ENCODE measurements at regions not wholly inside any gene's neighbourhood (a gene's known extent, or its start where the extent isn't known, plus 50 kb on each side); places are given as distances from the start of the nearest gene placed in this dataset.

DNA sequence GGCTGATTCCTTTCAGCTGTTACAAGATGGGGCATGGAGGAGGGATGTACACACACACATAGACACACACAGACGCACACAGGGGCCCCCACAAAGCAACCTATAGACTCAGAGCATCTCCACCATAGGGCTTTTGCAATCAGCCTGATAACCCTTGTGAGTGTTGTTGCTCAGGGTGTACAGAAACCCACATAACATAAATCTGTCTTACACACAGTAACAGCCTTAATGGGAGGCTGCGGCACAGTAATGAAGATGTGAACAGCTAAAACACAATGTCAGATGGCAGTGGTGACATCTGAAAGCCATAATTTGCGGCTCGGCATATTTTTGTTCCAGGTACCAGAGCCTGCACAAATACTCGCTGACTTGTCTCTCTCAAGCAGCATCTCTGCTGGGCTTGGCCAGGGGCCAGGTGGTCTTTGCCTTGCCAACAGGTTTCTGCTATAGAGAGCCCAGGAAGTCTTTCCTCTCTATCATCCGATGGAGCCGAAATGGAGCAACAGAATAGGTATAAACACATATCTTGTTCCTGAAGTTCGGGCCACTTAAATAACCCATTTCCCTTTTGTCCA is 357.2 kb upstream of the GATB start:
- H3K27me3 Mint-ChIP-seq, result peaks cover 23% of the 10 kb centered on the region
- TF ChIP-seq, protein P1, sequence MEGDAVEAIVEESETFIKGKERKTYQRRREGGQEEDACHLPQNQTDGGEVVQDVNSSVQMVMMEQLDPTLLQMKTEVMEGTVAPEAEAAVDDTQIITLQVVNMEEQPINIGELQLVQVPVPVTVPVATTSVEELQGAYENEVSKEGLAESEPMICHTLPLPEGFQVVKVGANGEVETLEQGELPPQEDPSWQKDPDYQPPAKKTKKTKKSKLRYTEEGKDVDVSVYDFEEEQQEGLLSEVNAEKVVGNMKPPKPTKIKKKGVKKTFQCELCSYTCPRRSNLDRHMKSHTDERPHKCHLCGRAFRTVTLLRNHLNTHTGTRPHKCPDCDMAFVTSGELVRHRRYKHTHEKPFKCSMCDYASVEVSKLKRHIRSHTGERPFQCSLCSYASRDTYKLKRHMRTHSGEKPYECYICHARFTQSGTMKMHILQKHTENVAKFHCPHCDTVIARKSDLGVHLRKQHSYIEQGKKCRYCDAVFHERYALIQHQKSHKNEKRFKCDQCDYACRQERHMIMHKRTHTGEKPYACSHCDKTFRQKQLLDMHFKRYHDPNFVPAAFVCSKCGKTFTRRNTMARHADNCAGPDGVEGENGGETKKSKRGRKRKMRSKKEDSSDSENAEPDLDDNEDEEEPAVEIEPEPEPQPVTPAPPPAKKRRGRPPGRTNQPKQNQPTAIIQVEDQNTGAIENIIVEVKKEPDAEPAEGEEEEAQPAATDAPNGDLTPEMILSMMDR (IDR thresholded peaks at IDR 0.05; ENCODE audit: unreplicated experiment), result no peak
- H3K36me3 Mint-ChIP-seq (ENCODE audit: insufficient read depth), result no peaks in the 10 kb centered on the region
- H3K9me3 Mint-ChIP-seq (ENCODE audit: low read depth), result peaks cover 2% of the 10 kb centered on the region
- H3K27ac Mint-ChIP-seq, result no peak overlapping the region
- H3K4me3 Mint-ChIP-seq (ENCODE audit: low read depth), result no peak overlapping the region
- no peak for DNase-seq (ENCODE audit: low spot score, unreplicated experiment)
- no peaks in the 10 kb centered on the region for H3K4me1 Mint-ChIP-seq (ENCODE audit: low read depth)

DNA sequence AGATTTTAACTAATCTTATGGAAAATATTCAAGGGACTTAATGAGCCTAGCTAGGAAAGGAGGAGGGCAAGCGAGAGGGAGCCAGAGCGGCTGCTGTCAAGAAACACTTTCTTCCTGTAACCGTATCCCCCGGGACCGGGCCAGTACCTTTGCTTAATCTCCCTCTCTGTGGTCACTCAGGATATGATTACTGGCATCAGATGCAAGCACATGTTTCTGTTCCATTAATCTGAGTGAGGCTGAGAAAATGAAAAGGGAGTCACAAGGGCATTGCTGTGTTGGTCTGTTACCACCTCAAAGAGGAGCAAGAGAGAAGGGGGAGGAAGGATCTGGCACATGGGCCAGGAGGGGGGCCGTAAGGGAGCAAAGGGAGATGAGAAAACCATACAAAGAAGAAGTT is 356.7 kb upstream of the GATB start:
- H3K36me3 Mint-ChIP-seq (ENCODE audit: insufficient read depth), result no peaks in the 10 kb centered on the region

DNA sequence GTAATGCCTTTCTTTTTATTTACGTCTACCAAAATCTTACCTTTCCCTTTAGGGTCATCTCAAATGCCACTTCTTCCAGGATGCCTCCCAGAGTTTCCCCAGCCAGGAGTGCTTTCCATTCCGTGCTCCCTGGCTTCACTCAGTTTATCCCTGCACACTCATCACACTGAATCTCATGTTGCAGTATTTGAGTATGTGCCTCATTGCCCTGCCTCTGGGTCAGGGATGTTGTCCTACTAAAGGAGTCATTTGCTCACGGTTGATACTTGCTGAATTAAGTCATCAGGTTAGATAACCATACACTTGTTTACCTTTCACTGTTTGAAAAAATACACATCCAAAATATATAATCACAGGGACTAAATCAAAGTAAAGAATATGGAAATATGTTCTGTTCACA is 356.2 kb upstream of the GATB start:
- no peak overlapping the region for H3K27ac Mint-ChIP-seq
- no peaks in the 10 kb centered on the region for H3K36me3 Mint-ChIP-seq (ENCODE audit: insufficient read depth)
- H3K4me3 Mint-ChIP-seq (ENCODE audit: low read depth), result no peak overlapping the region
- peaks cover 23% of the 10 kb centered on the region for H3K27me3 Mint-ChIP-seq
- no peak for DNase-seq (ENCODE audit: low spot score, unreplicated experiment)
- H3K9me3 Mint-ChIP-seq (ENCODE audit: low read depth), result no peaks in the 10 kb centered on the region
- TF ChIP-seq, protein P1 (IDR thresholded peaks at IDR 0.05; ENCODE audit: unreplicated experiment), result no peak
- H3K4me1 Mint-ChIP-seq (ENCODE audit: low read depth), result no peaks in the 10 kb centered on the region

More for the DNA sequence above, 356.7 kb upstream of the GATB start:
- H3K9me3 Mint-ChIP-seq (ENCODE audit: low read depth), result no peaks in the 10 kb centered on the region
- H3K4me1 Mint-ChIP-seq (ENCODE audit: low read depth), result no peaks in the 10 kb centered on the region
- no peak for DNase-seq (ENCODE audit: low spot score, unreplicated experiment)
- TF ChIP-seq, protein P1 (IDR thresholded peaks at IDR 0.05; ENCODE audit: unreplicated experiment), result no peak
- no peak overlapping the region for H3K27ac Mint-ChIP-seq
- peaks cover 23% of the 10 kb centered on the region for H3K27me3 Mint-ChIP-seq
- H3K4me3 Mint-ChIP-seq (ENCODE audit: low read depth), result no peak overlapping the region

DNA sequence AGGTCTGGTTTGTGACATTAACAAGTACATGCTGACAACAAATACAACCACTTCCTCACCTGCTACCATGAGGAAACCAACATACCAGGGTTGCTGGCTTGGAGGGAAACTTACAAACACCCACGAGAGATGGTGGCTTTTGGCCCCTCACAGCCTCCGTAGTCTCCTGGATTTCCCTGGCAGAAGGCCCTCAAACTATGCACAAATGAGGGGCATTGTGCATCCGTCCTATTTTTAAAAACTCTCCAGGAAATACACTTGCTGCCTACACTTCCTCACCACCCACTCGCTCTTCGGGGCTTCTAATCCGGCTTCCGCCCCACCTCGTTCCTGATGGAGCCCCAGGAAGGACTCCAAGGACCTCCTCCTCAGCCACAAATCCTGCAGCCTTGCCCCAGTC is 355.0 kb upstream of the GATB start:
- no peak for DNase-seq (ENCODE audit: low spot score, unreplicated experiment)
- no peaks in the 10 kb centered on the region for H3K4me1 Mint-ChIP-seq (ENCODE audit: low read depth)
- TF ChIP-seq, protein P1 (IDR thresholded peaks at IDR 0.05; ENCODE audit: unreplicated experiment), result no peak
- H3K9me3 Mint-ChIP-seq (ENCODE audit: low read depth), result no peaks in the 10 kb centered on the region
- H3K27ac Mint-ChIP-seq, result no peak overlapping the region
- H3K36me3 Mint-ChIP-seq (ENCODE audit: insufficient read depth), result no peaks in the 10 kb centered on the region
- peaks cover 23% of the 10 kb centered on the region for H3K27me3 Mint-ChIP-seq
- H3K4me3 Mint-ChIP-seq (ENCODE audit: low read depth), result no peak overlapping the region

DNA sequence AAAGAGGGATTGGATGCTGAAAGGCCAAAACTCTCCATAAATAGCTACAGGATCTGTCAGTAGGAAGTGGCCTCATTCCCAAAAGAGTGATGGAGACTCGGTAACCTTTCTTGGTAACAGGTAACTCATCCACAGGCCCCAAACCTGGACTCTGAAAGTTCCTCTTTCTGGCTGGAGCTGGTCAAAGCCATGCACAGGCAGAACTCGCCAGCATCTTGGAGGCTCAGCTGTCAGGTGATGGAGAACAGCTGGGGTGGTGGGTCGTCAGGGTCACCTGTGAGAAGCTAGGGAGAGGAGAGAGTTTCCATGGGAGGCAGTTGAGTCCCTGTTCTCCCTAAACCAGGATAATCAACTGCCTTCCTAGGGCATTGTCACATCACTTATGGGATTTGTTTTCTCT is 354.3 kb upstream of the GATB start:
- DNase-seq (ENCODE audit: low spot score, unreplicated experiment), result no peak
- TF ChIP-seq, protein P1 (IDR thresholded peaks at IDR 0.05; ENCODE audit: unreplicated experiment), result no peak
- Mint-ChIP-seq H3K9me3 (ENCODE audit: low read depth) (no peaks in the 10 kb centered on the region), H3K4me3 (ENCODE audit: low read depth) (no peak overlapping the region), H3K27ac (no peak overlapping the region), H3K36me3 (ENCODE audit: insufficient read depth) (no peaks in the 10 kb centered on the region), H3K4me1 (ENCODE audit: low read depth) (no peaks in the 10 kb centered on the region), H3K27me3 (peaks cover 23% of the 10 kb centered on the region)

Data from progenitor cell of endocrine pancreas (in vitro differentiated cells).